B cell (primary cell): ENCODE measurements at regions not wholly inside any gene's neighbourhood (a gene's known extent, or its start where the extent isn't known, plus 50 kb on each side); places are given as distances from the start of the nearest gene placed in this dataset.

ENCODE experiments used
- EZH2 ChIP-seq: IDR thresholded peaks from 2 replicates; pipeline ENCODE4 v1.6.1; 2012; ENCODE audit warnings: borderline replicate concordance, low read depth, mild to moderate bottlenecking, moderate library complexity, low read length; ENCODE audit not compliant: insufficient read depth, poor library complexity, severe bottlenecking
- TF ChIP-seq, protein P1 (sequence below): fragments of 200-600 bp; IDR thresholded peaks from one replicate; pipeline ENCODE4 v1.8.0; 2022; ENCODE audit warnings: antibody characterized with exemption, mild to moderate bottlenecking

GRCh38 chr3:10680796-10681195 is 135.2 kb upstream of the SLC6A11 start:
- no peak for TF ChIP-seq EZH2
- TF ChIP-seq, protein P1, sequence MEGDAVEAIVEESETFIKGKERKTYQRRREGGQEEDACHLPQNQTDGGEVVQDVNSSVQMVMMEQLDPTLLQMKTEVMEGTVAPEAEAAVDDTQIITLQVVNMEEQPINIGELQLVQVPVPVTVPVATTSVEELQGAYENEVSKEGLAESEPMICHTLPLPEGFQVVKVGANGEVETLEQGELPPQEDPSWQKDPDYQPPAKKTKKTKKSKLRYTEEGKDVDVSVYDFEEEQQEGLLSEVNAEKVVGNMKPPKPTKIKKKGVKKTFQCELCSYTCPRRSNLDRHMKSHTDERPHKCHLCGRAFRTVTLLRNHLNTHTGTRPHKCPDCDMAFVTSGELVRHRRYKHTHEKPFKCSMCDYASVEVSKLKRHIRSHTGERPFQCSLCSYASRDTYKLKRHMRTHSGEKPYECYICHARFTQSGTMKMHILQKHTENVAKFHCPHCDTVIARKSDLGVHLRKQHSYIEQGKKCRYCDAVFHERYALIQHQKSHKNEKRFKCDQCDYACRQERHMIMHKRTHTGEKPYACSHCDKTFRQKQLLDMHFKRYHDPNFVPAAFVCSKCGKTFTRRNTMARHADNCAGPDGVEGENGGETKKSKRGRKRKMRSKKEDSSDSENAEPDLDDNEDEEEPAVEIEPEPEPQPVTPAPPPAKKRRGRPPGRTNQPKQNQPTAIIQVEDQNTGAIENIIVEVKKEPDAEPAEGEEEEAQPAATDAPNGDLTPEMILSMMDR, result no peak
